ENCODE measurements at regions not wholly inside any gene's neighbourhood (a gene's known extent, or its start where the extent isn't known, plus 50 kb on each side); places are given as distances from the start of the nearest gene placed in this dataset.

GRCh38 chr4:17134565-17134964 is 236.1 kb upstream of the LDB2 start:
- no peak for TF ChIP-seq CTCF (IDR thresholded peaks at IDR 0.05; ENCODE audit: control extremely low read depth, extremely low read depth)
- DNase-seq (no peak), ATAC-seq (ENCODE audit: insufficient read depth, low FRiP score) (no peak)
- H3K36me3 ChIP-seq (ENCODE audit: control insufficient read depth in 4 of 4, insufficient read depth in 4 of 4, low read length in 4 of 4) = no peaks in the 10 kb centered on the region
- no peaks in the 10 kb centered on the region for H3K27me3 ChIP-seq (ENCODE audit: control insufficient read depth in 3 of 3, insufficient read depth in 3 of 3, low read length in 2 of 3)
- no peak overlapping the region for H3K27ac ChIP-seq (ENCODE audit: low read depth in 1 of 2, low read length in 1 of 2)
- H3K4me1 ChIP-seq (ENCODE audit: control insufficient read depth in 5 of 5, insufficient read depth in 5 of 5, low read length in 5 of 5) = no peaks in the 10 kb centered on the region
- H3K9me3 ChIP-seq (ENCODE audit: control insufficient read depth in 4 of 4, insufficient read depth in 3 of 4, low read length in 3 of 4) = peaks cover 0 to 5% (median 4%) of the 10 kb centered on the region in 4 donors
- no peak overlapping the region for H3K9ac ChIP-seq (ENCODE audit: insufficient read depth in 1 of 2, low read length in 2 of 2)
- no peak overlapping the region for H3K4me3 ChIP-seq

- no peak for DNase-seq
- no peak for TF ChIP-seq CTCF (IDR thresholded peaks at IDR 0.05; ENCODE audit: control extremely low read depth, extremely low read depth)
- ATAC-seq (ENCODE audit: insufficient read depth, low FRiP score) = no peak
- no peaks in the 10 kb centered on the region for H3K36me3 ChIP-seq (ENCODE audit: control insufficient read depth in 4 of 4, insufficient read depth in 4 of 4, low read length in 4 of 4)
- H3K27ac ChIP-seq (ENCODE audit: low read depth in 1 of 2, low read length in 1 of 2) = no peak overlapping the region
- 89% methylated on average over 3 of the region's 3 CpGs for WGBS, 2 donors
- H3K4me1 ChIP-seq (ENCODE audit: control insufficient read depth in 5 of 5, insufficient read depth in 5 of 5, low read length in 5 of 5) = no peaks in the 10 kb centered on the region
- H3K9ac ChIP-seq (ENCODE audit: insufficient read depth in 1 of 2, low read length in 2 of 2) = no peak overlapping the region
- no peak overlapping the region for H3K4me3 ChIP-seq
- H3K9me3 ChIP-seq (ENCODE audit: control insufficient read depth in 4 of 4, insufficient read depth in 3 of 4, low read length in 3 of 4) = peaks cover 0 to 3% (median 3%) of the 10 kb centered on the region in 4 donors
- H3K27me3 ChIP-seq (ENCODE audit: control insufficient read depth in 3 of 3, insufficient read depth in 3 of 3, low read length in 2 of 3) = no peaks in the 10 kb centered on the region
These were observed 235.7 kb upstream of the LDB2 start for GRCh38 chr4:17134100-17134499.

GRCh38 chr4:17132226-17132625 is 233.8 kb upstream of the LDB2 start:
- H3K4me1 ChIP-seq (ENCODE audit: control insufficient read depth in 5 of 5, insufficient read depth in 5 of 5, low read length in 5 of 5) = no peaks in the 10 kb centered on the region
- no peak for TF ChIP-seq CTCF (IDR thresholded peaks at IDR 0.05; ENCODE audit: control extremely low read depth, extremely low read depth)
- no peak overlapping the region for H3K27ac ChIP-seq (ENCODE audit: low read depth in 1 of 2, low read length in 1 of 2)
- no peak overlapping the region for H3K4me3 ChIP-seq
- H3K27me3 ChIP-seq (ENCODE audit: control insufficient read depth in 3 of 3, insufficient read depth in 3 of 3, low read length in 2 of 3) = no peaks in the 10 kb centered on the region
- DNase-seq (no peak), ATAC-seq (ENCODE audit: insufficient read depth, low FRiP score) (no peak)
- H3K36me3 ChIP-seq (ENCODE audit: control insufficient read depth in 4 of 4, insufficient read depth in 4 of 4, low read length in 4 of 4) = no peaks in the 10 kb centered on the region
- no peak overlapping the region for H3K9ac ChIP-seq (ENCODE audit: insufficient read depth in 1 of 2, low read length in 2 of 2)
- 83 to 87% methylated on average over 2 of the region's 2 CpGs for WGBS, 2 donors
- H3K9me3 ChIP-seq (ENCODE audit: control insufficient read depth in 4 of 4, insufficient read depth in 3 of 4, low read length in 3 of 4) = peaks cover 0 to under 1% (median 0%) of the 10 kb centered on the region in 4 donors

DNA sequence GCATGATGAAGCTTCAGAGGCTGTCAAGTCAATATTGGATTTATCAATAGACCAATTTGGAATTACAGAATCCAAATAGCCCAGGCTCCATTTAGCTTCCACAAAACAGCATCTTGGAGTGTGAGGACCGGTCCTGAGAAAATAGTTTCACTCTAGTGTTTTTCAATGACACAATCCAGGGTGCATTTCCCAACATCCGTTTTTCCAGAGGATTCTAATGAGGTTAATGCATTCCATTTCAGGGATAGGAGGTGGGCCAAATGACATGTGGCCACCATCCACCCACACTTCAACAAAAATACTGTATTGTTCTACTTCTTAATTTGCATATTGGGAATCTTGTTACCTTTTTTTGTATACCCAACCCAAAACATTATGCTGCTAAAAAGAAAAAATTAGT is 229.8 kb upstream of the LDB2 start:
- no peaks in the 10 kb centered on the region for H3K9me3 ChIP-seq (ENCODE audit: control insufficient read depth in 4 of 4, insufficient read depth in 3 of 4, low read length in 3 of 4)
- no peaks in the 10 kb centered on the region for H3K36me3 ChIP-seq (ENCODE audit: control insufficient read depth in 4 of 4, insufficient read depth in 4 of 4, low read length in 4 of 4)

More for the DNA sequence above, 229.8 kb upstream of the LDB2 start:
- no peak overlapping the region for H3K4me3 ChIP-seq
- no peak for TF ChIP-seq CTCF (IDR thresholded peaks at IDR 0.05; ENCODE audit: control extremely low read depth, extremely low read depth)
- no peaks in the 10 kb centered on the region for H3K4me1 ChIP-seq (ENCODE audit: control insufficient read depth in 5 of 5, insufficient read depth in 5 of 5, low read length in 5 of 5)
- no peak for ATAC-seq (ENCODE audit: insufficient read depth, low FRiP score)
- WGBS, 2 donors = 74 to 88% methylated on average over 2 of the region's 2 CpGs
- H3K27ac ChIP-seq (ENCODE audit: low read depth in 1 of 2, low read length in 1 of 2) = no peak overlapping the region
- H3K27me3 ChIP-seq (ENCODE audit: control insufficient read depth in 3 of 3, insufficient read depth in 3 of 3, low read length in 2 of 3) = no peaks in the 10 kb centered on the region
- no peak overlapping the region for H3K9ac ChIP-seq (ENCODE audit: insufficient read depth in 1 of 2, low read length in 2 of 2)
- DNase-seq = no peak
